Spleen (tissue), 3 donors: ENCODE measurements at regions not wholly inside any gene's neighbourhood (a gene's known extent, or its start where the extent isn't known, plus 50 kb on each side); places are given as distances from the start of the nearest gene placed in this dataset.

Source experiments
- POLR2A ChIP-seq, 3 donors: fragments of 450-650 bp; IDR thresholded peaks; one replicate each; pipeline ENCODE4 v1.5.1; 2017; ENCODE audit warnings: antibody characterized with exemption in 3 of 3, mild to moderate bottlenecking in 1 of 3
- POLR2AphosphoS5 ChIP-seq, 3 donors: sonication (generic); formaldehyde crosslinking; IDR thresholded peaks; one replicate each; pipeline ENCODE4 v1.5.1; 2017; ENCODE audit warnings: antibody characterized with exemption in 3 of 3

GRCh38 chr18:64409511-64409910, 260.6 kb upstream of the LINC00305 start:
- TF ChIP-seq POLR2AphosphoS5 (IDR thresholded peaks at IDR 0.05) (no peak), POLR2A (IDR thresholded peaks at IDR 0.05) (no peak)
